HL-60 (cell line): ENCODE measurements at regions not wholly inside any gene's neighbourhood (a gene's known extent, or its start where the extent isn't known, plus 50 kb on each side); places are given as distances from the start of the nearest gene placed in this dataset.

Experiments used
- CTCF ChIP-seq: IDR thresholded peaks from one replicate; pipeline ENCODE4 v1.5.1; 2011; ENCODE audit warnings: low read length, control low read depth, inconsistent platforms; ENCODE audit not compliant: insufficient read depth
- POLR2AphosphoS5 ChIP-seq: IDR thresholded peaks from 2 replicates; pipeline ENCODE4 v1.6.1; 2012; ENCODE audit warnings: low read depth
- REST ChIP-seq: IDR thresholded peaks from 2 replicates; pipeline ENCODE4 v1.6.1; 2012; ENCODE audit warnings: low read depth; ENCODE audit not compliant: insufficient replicate concordance

GRCh38 chr1:192453360-192453992, 122.1 kb upstream of the RGS1 start:
- TF ChIP-seq CTCF (no peak), POLR2AphosphoS5 (no peak), REST (no peak)
